ENCODE measurements at regions not wholly inside any gene's neighbourhood (a gene's known extent, or its start where the extent isn't known, plus 50 kb on each side); places are given as distances from the start of the nearest gene placed in this dataset.

GRCh38 chrX:40887476-40887875, 152.1 kb upstream of the MED14 start:
- Mint-ChIP-seq H3K4me1 (peaks cover 22% of the 10 kb centered on the region), H3K36me3 (peaks cover 14% of the 10 kb centered on the region), H3K27me3 (ENCODE audit: low read depth) (no peaks in the 10 kb centered on the region; the same call in 1 of the 2 replicates), H3K4me3 (no peak overlapping the region), H3K9me3 (peaks cover 22% of the 10 kb centered on the region), H3K27ac (no peak overlapping the region)
- ChIA-PET CTCF (no interaction called here), POLR2A (no interaction called here)
- TF ChIP-seq AR (CRISPR knock-in tag; IDR thresholded peaks at IDR 0.05) (no peak), PREB (CRISPR knock-in tag; IDR thresholded peaks at IDR 0.05; ENCODE audit: borderline replicate concordance) (no peak), SMAD3 (CRISPR knock-in tag; IDR thresholded peaks at IDR 0.05; ENCODE audit: borderline replicate concordance) (no peak), ZNF532 (CRISPR knock-in tag; IDR thresholded peaks at IDR 0.05; ENCODE audit: borderline replicate concordance) (no peak), ZNF423 (CRISPR knock-in tag; IDR thresholded peaks at IDR 0.05) (no peak), ZNF317 (CRISPR knock-in tag; IDR thresholded peaks at IDR 0.05; ENCODE audit: borderline replicate concordance, low read depth) (no peak), IRF2 (CRISPR knock-in tag; IDR thresholded peaks at IDR 0.05; ENCODE audit: borderline replicate concordance, low read depth) (no peak), ZMAT4 (CRISPR knock-in tag; IDR thresholded peaks at IDR 0.05) (no peak)
- ATAC-seq (no peak), DNase-seq (ENCODE audit: low spot score) (no peak)

- H3K36me3 Mint-ChIP-seq: peaks cover 14% of the 10 kb centered on the region
These were observed 156.5 kb upstream of the MED14 start for GRCh38 chrX:40891798-40892197.

More at GRCh38 chrX:40891798-40892197, 156.5 kb upstream of the MED14 start:
- Mint-ChIP-seq H3K27ac (no peak overlapping the region), H3K9me3 (peaks cover 16% of the 10 kb centered on the region), H3K27me3 (ENCODE audit: low read depth) (no peaks in the 10 kb centered on the region), H3K4me1 (peaks cover 14% of the 10 kb centered on the region), H3K4me3 (no peak overlapping the region)
- DNase-seq (ENCODE audit: low spot score): no peak
- CTCF ChIA-PET: no interaction called here
- no peak for ATAC-seq
- POLR2A ChIA-PET: interaction anchor here (0.6 kb wide), 1 partner anchor 647 kb away, joined by 3 read pairs; no protein-coding TSS in a partner anchor
- TF ChIP-seq HMGXB4 (CRISPR knock-in tag; IDR thresholded peaks at IDR 0.05) (no peak), MYBL2 (CRISPR knock-in tag; IDR thresholded peaks at IDR 0.05) (no peak), ZNF671 (CRISPR knock-in tag; IDR thresholded peaks at IDR 0.05) (no peak), ZNF263 (CRISPR knock-in tag; IDR thresholded peaks at IDR 0.05; ENCODE audit: low read depth) (no peak), HMGA2 (CRISPR knock-in tag; IDR thresholded peaks at IDR 0.05) (no peak), TEAD4 (CRISPR knock-in tag; IDR thresholded peaks at IDR 0.05) (no peak), PRRX2 (CRISPR knock-in tag; IDR thresholded peaks at IDR 0.05) (no peak), NR3C1 (CRISPR knock-in tag; conservative IDR thresholded peaks at IDR 0.05; ENCODE audit: low read depth) (no peak), ZBTB43 (CRISPR knock-in tag; IDR thresholded peaks at IDR 0.05) (no peak)
